ENCODE measurements at regions not wholly inside any gene's neighbourhood (a gene's known extent, or its start where the extent isn't known, plus 50 kb on each side); places are given as distances from the start of the nearest gene placed in this dataset.

DNA sequence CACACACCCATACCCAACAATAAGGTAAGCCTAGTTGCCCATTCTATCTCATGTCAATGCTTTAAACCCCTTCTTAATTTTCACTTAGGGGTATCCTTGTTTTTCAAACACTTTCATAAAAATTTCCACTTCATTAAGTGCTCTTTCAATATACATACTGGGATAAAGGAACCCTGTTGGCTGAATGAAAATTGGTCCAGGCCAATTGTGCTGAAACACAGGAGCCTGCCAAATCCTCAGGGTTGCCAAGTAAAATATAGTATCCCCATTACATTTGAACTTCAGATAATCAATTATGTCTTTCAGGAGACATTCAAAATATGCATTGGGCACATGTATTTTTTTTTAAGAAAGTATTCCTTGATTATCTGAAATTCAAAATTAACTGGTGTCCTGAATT, 1131.1 kb downstream of the SLITRK1 start:
- H3K4me3 ChIP-seq (ENCODE audit: low read depth, low read length) = no peak overlapping the region
- TF ChIP-seq CTCF (IDR thresholded peaks at IDR 0.05; ENCODE audit: low read depth, low read length) = no peak

- no peak for TF ChIP-seq CTCF (IDR thresholded peaks at IDR 0.05; ENCODE audit: low read depth, low read length)
- H3K4me3 ChIP-seq (ENCODE audit: low read depth, low read length) = no peak overlapping the region
These were observed 1132.7 kb downstream of the SLITRK1 start for GRCh38 chr13:82749551-82749950.

GRCh38 chr13:82747958-82748357, 1134.3 kb downstream of the SLITRK1 start:
- H3K4me3 ChIP-seq (ENCODE audit: low read depth, low read length) = no peak overlapping the region
- no peak for TF ChIP-seq CTCF (IDR thresholded peaks at IDR 0.05; ENCODE audit: low read depth, low read length)

GRCh38 chr13:82747291-82747690, 1135.0 kb downstream of the SLITRK1 start:
- no peak overlapping the region for H3K4me3 ChIP-seq (ENCODE audit: low read depth, low read length)

GRCh38 chr13:82740442-82740841, 1141.8 kb downstream of the SLITRK1 start:
- TF ChIP-seq CTCF (IDR thresholded peaks at IDR 0.05; ENCODE audit: low read depth, low read length) = no peak
- H3K4me3 ChIP-seq (ENCODE audit: low read depth, low read length) = no peak overlapping the region

More at GRCh38 chr13:82747291-82747690, 1135.0 kb downstream of the SLITRK1 start:
- TF ChIP-seq CTCF (IDR thresholded peaks at IDR 0.05; ENCODE audit: low read depth, low read length) = no peak

DNA sequence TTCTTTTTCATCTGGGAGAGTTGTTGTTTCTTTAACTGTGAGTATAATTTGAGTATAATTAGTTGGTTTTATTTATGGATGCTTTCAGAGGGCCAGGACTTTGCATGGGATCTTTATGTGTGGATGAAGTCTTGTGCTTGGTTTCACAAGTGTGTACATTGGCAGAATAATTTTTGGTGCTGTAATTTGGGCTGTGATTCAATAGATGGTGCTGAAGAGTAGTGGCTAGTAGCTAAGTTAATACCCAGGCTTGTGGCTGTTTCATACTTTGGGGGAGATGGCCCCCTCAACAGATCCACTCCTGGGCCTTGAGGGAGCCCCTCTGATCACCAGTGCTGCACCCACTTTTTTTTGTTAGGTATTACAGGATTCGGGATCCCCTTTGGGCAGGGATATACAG, 1142.4 kb downstream of the SLITRK1 start:
- no peak overlapping the region for H3K4me3 ChIP-seq (ENCODE audit: low read depth, low read length)
- peak; percentile 31; the same call in 1 of the 2 replicates for TF ChIP-seq CTCF (IDR thresholded peaks at IDR 0.05; ENCODE audit: low read depth, low read length)

DNA sequence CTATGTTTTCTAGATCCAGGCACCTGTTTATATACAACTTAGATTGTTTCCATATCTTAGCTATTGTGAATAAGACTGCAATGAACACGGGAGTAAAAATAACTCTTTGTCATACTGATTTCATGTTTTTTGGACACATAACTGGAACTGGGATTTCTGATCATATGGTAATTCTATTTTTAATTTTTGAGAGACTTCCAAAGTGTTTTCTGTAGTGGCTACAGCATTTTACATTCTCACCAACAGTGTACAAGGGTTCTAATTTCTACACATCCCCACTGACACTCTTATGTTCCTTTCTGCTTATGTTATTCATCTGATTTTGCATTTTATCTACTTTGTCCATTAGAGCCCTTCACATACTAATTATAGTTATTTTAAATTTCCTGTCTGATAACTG, 1152.9 kb downstream of the SLITRK1 start:
- H3K4me3 ChIP-seq (ENCODE audit: low read depth, low read length) = no peak overlapping the region
- no peak for TF ChIP-seq CTCF (IDR thresholded peaks at IDR 0.05; ENCODE audit: low read depth, low read length)

All from WI38 (cell line).